A673 (cell line): ENCODE measurements at regions not wholly inside any gene's neighbourhood (a gene's known extent, or its start where the extent isn't known, plus 50 kb on each side); places are given as distances from the start of the nearest gene placed in this dataset.

ENCODE experiments used
- BruUV-seq: library from RNA; stranded (reverse); fragments of 400-500 nt; replicated peaks from 2 replicates; lab custom pipeline; 2021; lab: Mats Ljungman, UMichigan
- CTCF ChIA-PET: fragments of 300-600 bp; sonication (Branson Sonifier 250); formaldehyde crosslinking; loops from one replicate; lab custom pipeline; 2022; ENCODE audit warnings: antibody characterized with exemption; lab: Charles Lee
- POLR2A ChIA-PET: fragments of 300-600 bp; sonication (Branson Sonifier 250); formaldehyde crosslinking; loops from one replicate; lab custom pipeline; 2022; ENCODE audit warnings: antibody characterized with exemption; ENCODE audit not compliant: low non-redundant PET; lab: Charles Lee
- DNase-seq: peaks from one replicate; pipeline ENCODE4 v3.0.0-alpha.2; 2015; ENCODE audit warnings: low spot score
- H3K27ac ChIP-seq: fragments of 200-600 bp; sonication (generic); 2 replicates; pipeline ENCODE4 v1.5.1; 2016; ENCODE audit warnings: mixed run types, low read depth, mild to moderate bottlenecking, mixed read lengths, antibody characterized with exemption, low read length; ENCODE audit not compliant: poor library complexity, severe bottlenecking
- H3K27me3 ChIP-seq: fragments of 200-600 bp; sonication (generic); replicated peaks from 2 replicates; pipeline ENCODE4 v1.6.1; 2017; ENCODE audit warnings: mixed run types, low read depth, mild to moderate bottlenecking, mixed read lengths, antibody characterized with exemption, low read length; ENCODE audit not compliant: insufficient read depth, poor library complexity
- H3K36me3 ChIP-seq: fragments of 200-600 bp; sonication (generic); 2 replicates; pipeline ENCODE4 v1.6.1; 2016; ENCODE audit warnings: mixed run types, mild to moderate bottlenecking, mixed read lengths, antibody characterized with exemption, low read length; ENCODE audit not compliant: insufficient read depth, poor library complexity, severe bottlenecking
- H3K4me1 ChIP-seq: fragments of 200-600 bp; sonication (generic); 2 replicates; pipeline ENCODE4 v1.6.1; 2017; ENCODE audit warnings: mixed run types, mild to moderate bottlenecking, mixed read lengths, antibody characterized with exemption, low read length; ENCODE audit not compliant: insufficient read depth, poor library complexity, severe bottlenecking
- H3K4me3 ChIP-seq: fragments of 200-600 bp; sonication (generic); 2 replicates; pipeline ENCODE4 v1.5.1; 2016; ENCODE audit warnings: low read depth, mixed run types, mild to moderate bottlenecking, mixed read lengths, low read length; ENCODE audit not compliant: poor library complexity, severe bottlenecking
- H3K9me3 ChIP-seq: fragments of 200-600 bp; sonication (generic); 2 replicates; pipeline ENCODE4 v1.6.1; 2016; ENCODE audit warnings: mixed run types, low read depth, mild to moderate bottlenecking, mixed read lengths, antibody characterized with exemption, low read length; ENCODE audit not compliant: poor library complexity, severe bottlenecking
- EZH2 ChIP-seq: fragments of 200-600 bp; sonication (generic); IDR thresholded peaks from 2 replicates; pipeline ENCODE4 v1.6.1; 2017; ENCODE audit warnings: borderline replicate concordance, low read depth, mild to moderate bottlenecking, mixed read lengths, antibody characterized with exemption, low read length; ENCODE audit not compliant: poor library complexity, severe bottlenecking
- intact Hi-C: fragments of 100-400 bp; cut with micrococcal nuclease; formaldehyde crosslinking; loops from one replicate; pipeline ENCODE4 v1.10.0; 2022; ENCODE audit not compliant: unreplicated experiment
- TF ChIP-seq, protein P1 (sequence below): fragments of 300-800, 200-600 bp; sonication (generic); conservative IDR thresholded peaks from 2 replicates; pipeline ENCODE4 v1.5.1; 2017; ENCODE audit warnings: low read depth, mild to moderate bottlenecking, antibody characterized with exemption, low read length, moderate library complexity, mixed read lengths

DNA sequence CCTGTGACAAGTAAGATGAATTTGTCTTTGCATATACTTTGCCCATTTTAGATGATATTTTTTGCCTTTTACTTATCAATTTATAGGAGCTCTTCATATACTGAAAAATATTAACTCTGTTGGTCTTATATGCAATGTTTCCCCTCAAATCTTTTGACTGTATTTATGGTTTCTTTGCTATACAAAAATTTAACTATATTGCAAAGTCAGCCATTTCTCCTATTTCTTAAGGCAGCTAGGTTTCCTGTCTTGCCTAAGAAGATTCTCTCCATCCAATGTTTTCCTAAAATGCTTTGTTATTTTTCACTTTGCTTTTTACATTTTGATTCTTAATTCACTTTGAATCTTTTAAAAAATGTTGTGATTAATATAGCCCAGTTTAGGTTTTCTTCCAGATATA is 273.1 kb downstream of the NSG2 start:
- no peak overlapping the region for H3K4me3 ChIP-seq
- no peak for TF ChIP-seq EZH2
- TF ChIP-seq, protein P1, sequence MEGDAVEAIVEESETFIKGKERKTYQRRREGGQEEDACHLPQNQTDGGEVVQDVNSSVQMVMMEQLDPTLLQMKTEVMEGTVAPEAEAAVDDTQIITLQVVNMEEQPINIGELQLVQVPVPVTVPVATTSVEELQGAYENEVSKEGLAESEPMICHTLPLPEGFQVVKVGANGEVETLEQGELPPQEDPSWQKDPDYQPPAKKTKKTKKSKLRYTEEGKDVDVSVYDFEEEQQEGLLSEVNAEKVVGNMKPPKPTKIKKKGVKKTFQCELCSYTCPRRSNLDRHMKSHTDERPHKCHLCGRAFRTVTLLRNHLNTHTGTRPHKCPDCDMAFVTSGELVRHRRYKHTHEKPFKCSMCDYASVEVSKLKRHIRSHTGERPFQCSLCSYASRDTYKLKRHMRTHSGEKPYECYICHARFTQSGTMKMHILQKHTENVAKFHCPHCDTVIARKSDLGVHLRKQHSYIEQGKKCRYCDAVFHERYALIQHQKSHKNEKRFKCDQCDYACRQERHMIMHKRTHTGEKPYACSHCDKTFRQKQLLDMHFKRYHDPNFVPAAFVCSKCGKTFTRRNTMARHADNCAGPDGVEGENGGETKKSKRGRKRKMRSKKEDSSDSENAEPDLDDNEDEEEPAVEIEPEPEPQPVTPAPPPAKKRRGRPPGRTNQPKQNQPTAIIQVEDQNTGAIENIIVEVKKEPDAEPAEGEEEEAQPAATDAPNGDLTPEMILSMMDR: no peak
- no peaks in the 10 kb centered on the region for H3K9me3 ChIP-seq
- H3K27ac ChIP-seq: no peak overlapping the region
- DNase-seq: no peak
- no peaks in the 10 kb centered on the region for H3K36me3 ChIP-seq
- H3K27me3 ChIP-seq: peaks cover 16% of the 10 kb centered on the region
- no TSS peak for BruUV-seq
- POLR2A ChIA-PET: no interaction called here
- CTCF ChIA-PET: no interaction called here
- H3K4me1 ChIP-seq: no peaks in the 10 kb centered on the region
- intact Hi-C loops: loop anchor here (10.0 kb wide), 1 partner anchor 1024 kb away; no protein-coding TSS in a partner anchor

GRCh38 chr5:174319551-174319950 is 274.0 kb downstream of the NSG2 start:
- no peaks in the 10 kb centered on the region for H3K36me3 ChIP-seq
- POLR2A ChIA-PET: no interaction called here
- no peaks in the 10 kb centered on the region for H3K9me3 ChIP-seq
- TF ChIP-seq EZH2: no peak
- TF ChIP-seq, protein P1: no peak
- H3K27me3 ChIP-seq: peaks cover 16% of the 10 kb centered on the region
- BruUV-seq: no TSS peak
- H3K27ac ChIP-seq: no peak overlapping the region
- CTCF ChIA-PET: no interaction called here
- no peak for DNase-seq
- no peaks in the 10 kb centered on the region for H3K4me1 ChIP-seq
- intact Hi-C loops: loop anchor here (10.0 kb wide), 1 partner anchor 1025 kb away; no protein-coding TSS in a partner anchor
- H3K4me3 ChIP-seq: no peak overlapping the region

DNA sequence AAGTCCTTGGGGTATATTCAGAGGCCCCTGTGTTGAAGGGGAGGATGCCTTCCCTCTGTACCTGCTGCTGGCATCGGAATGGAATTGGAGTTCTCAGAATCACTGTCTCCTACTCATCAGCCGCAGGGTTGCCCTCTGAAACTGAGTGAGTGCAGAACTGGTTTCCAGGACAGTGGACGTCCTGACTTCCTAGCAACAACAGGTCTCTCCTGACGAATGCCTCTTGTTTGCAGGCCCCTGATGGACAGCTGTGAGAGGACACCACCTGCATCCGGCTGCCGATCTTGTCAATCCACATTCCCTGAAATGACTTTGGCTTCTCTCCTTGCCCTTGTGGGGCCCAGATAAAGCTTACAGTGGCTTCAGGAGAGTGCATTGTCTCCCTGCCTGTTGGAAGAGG is 274.5 kb downstream of the NSG2 start:
- peaks cover 16% of the 10 kb centered on the region for H3K27me3 ChIP-seq
- BruUV-seq: no TSS peak
- intact Hi-C loops: no loop called here
- no peak overlapping the region for H3K4me3 ChIP-seq
- no peak overlapping the region for H3K27ac ChIP-seq
- no peaks in the 10 kb centered on the region for H3K9me3 ChIP-seq
- no peaks in the 10 kb centered on the region for H3K4me1 ChIP-seq
- CTCF ChIA-PET: no interaction called here
- no peak for TF ChIP-seq EZH2
- TF ChIP-seq, protein P1: no peak
- POLR2A ChIA-PET: no interaction called here
- no peak for DNase-seq
- H3K36me3 ChIP-seq: no peaks in the 10 kb centered on the region
